ENCODE measurements at regions not wholly inside any gene's neighbourhood (a gene's known extent, or its start where the extent isn't known, plus 50 kb on each side); places are given as distances from the start of the nearest gene placed in this dataset.
A peak's percentile ranks its signal among the peaks of the same experiment; 100 is the strongest.

DNA sequence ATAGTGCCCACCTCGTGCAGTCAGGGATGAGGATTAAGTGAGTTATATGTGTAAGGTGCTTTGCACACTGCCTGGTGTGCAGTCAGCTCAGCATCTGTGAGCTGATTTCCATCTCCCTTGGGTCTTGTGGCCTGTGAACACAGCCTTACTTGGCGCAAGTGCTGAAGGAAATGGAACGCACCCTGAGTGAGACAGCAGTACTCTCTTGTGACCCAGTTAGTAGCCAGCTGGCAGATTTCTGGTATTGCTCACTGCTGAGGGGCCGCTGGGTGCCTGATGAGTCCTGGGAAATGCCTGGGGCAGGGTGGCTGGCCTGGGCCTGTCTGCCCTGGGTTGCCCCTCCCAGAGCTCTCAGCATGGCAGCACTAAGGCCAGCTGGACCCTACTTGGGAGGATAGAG, 90.9 kb upstream of the BOD1 start:
- ChIA-PET CTCF (ENCODE audit: low intra/inter-chr PET ratio) (interaction anchor here (0.5 kb wide), 1 partner anchor 650 kb away, joined by 3 read pairs; no protein-coding TSS in a partner anchor), POLR2A (no interaction called here)
- in situ Hi-C loops (cut with MboI) (no loop called here), intact Hi-C loops (cut with micrococcal nuclease) (loop anchor here (10.0 kb wide), 1 partner anchor 177 kb away; the partner anchor contains the start of gene CPEB4)
- Histone ChIP-seq H3K79me2 (ENCODE audit: control insufficient read depth, insufficient read depth, low read length) (no peaks in the 10 kb centered on the region), H3K4me2 (ENCODE audit: insufficient read depth, low read length) (no peak overlapping the region), H3K4me3 (no peak overlapping the region), H4K20me1 (replicated peaks; ENCODE audit: control insufficient read depth, insufficient read depth, low read length) (no peaks in the 10 kb centered on the region), H3K27ac (ENCODE audit: extremely low read depth, low read depth, low read length) (no peak overlapping the region), H3K4me1 (replicated peaks in 1 of 2; ENCODE audit: control insufficient read depth in 2 of 2, insufficient read depth in 2 of 2, low read length in 2 of 2) (peaks cover 13 to 24% of the 10 kb centered on the region in 2 experiments; a peak in 4 of 5 replicates), H2AFZ (ENCODE audit: low read depth, low read length) (no peak overlapping the region), H3K27me3 (ENCODE audit: control insufficient read depth in 2 of 2, insufficient read depth in 2 of 2, low read length in 2 of 2) (no peaks in the 10 kb centered on the region), H3K9me3 (replicated peaks; ENCODE audit: control insufficient read depth, insufficient read depth, low read depth, low read length) (no peaks in the 10 kb centered on the region), H3K9me1 (ENCODE audit: control insufficient read depth, insufficient read depth, low read length) (no peaks in the 10 kb centered on the region), H3K36me3 (ENCODE audit: control insufficient read depth, insufficient read depth, low read length) (no peaks in the 10 kb centered on the region), H3K9ac (ENCODE audit: insufficient read depth in 1 of 2, low read depth in 2 of 2, low read length in 2 of 2) (0 out of 4 replicates have a peak overlapping the region, but pooled peaks of 1 of the 2 experiments have one; percentile 46)
- no peak for DNase-seq (ENCODE audit: extremely low read depth in 1 of 4, low spot score in 3 of 4)
- TF ChIP-seq HDGF (IDR thresholded peaks at IDR 0.05) (no peak), TCF3 (CRISPR knock-in tag; IDR thresholded peaks at IDR 0.05) (no peak), ZNF589 (CRISPR knock-in tag; IDR thresholded peaks at IDR 0.05; ENCODE audit: low read depth) (no peak), TAF15 (IDR thresholded peaks at IDR 0.05; ENCODE audit: low read depth, low read length) (no peak), SIRT6 (IDR thresholded peaks at IDR 0.05; ENCODE audit: low read depth, low read length) (no peak), ZBTB1 (CRISPR knock-in tag; IDR thresholded peaks at IDR 0.05; ENCODE audit: borderline replicate concordance, low read depth) (no peak), ZEB2 (IDR thresholded peaks at IDR 0.05) (no peak), YBX1 (IDR thresholded peaks at IDR 0.05) (no peak), HNRNPUL1 (IDR thresholded peaks at IDR 0.05; ENCODE audit: low read length) (no peak), SMARCB1 (IDR thresholded peaks at IDR 0.05; ENCODE audit: insufficient read length, low read depth) (no peak), TFAM (CRISPR knock-in tag; conservative IDR thresholded peaks at IDR 0.05) (no peak), ZFX (CRISPR knock-in tag; IDR thresholded peaks at IDR 0.05) (no peak), MCM2 (IDR thresholded peaks at IDR 0.05; ENCODE audit: low read depth) (no peak), SAP30 (IDR thresholded peaks at IDR 0.05; ENCODE audit: borderline replicate concordance, insufficient read depth, low read depth, low read length, poor library complexity, severe bottlenecking) (no peak), POLR2AphosphoS2 (IDR thresholded peaks at IDR 0.05; ENCODE audit: low read length) (no peak), SREBF1 (IDR thresholded peaks at IDR 0.05; ENCODE audit: borderline replicate concordance, low read depth, low read length) (no peak), HDAC2 (IDR thresholded peaks at IDR 0.05) (no peak)
- 61% methylated on average over 4 of the region's 4 CpGs for WGBS (ENCODE audit: insufficient coverage, low coverage, missing lambda C conversion rate)
- ATAC-seq, result no peak
- FAIRE-seq, result no peak
- BruUV-seq (replicated peaks), result no TSS peak

Data from K562 (cell line).